Progenitor cell of endocrine pancreas (in vitro differentiated cells): ENCODE measurements at regions not wholly inside any gene's neighbourhood (a gene's known extent, or its start where the extent isn't known, plus 50 kb on each side); places are given as distances from the start of the nearest gene placed in this dataset.

Experiments
- DNase-seq: peaks from one replicate; pipeline ENCODE4 v3.0.0; 2021; ENCODE audit warnings: low spot score; ENCODE audit not compliant: unreplicated experiment
- H3K27ac Mint-ChIP-seq: 2 replicates; pipeline ENCODE4 v1.8.0; 2021; ENCODE audit warnings: mild to moderate bottlenecking, moderate library complexity, mixed read lengths
- H3K27me3 Mint-ChIP-seq: 2 replicates; pipeline ENCODE4 v1.8.0; 2021; ENCODE audit warnings: mixed read lengths
- H3K36me3 Mint-ChIP-seq: 2 replicates; pipeline ENCODE4 v1.8.0; 2022; ENCODE audit warnings: mixed read lengths; ENCODE audit not compliant: insufficient read depth
- H3K4me1 Mint-ChIP-seq: 2 replicates; pipeline ENCODE4 v1.8.0; 2021; ENCODE audit warnings: low read depth, mixed read lengths
- H3K4me3 Mint-ChIP-seq: 2 replicates; pipeline ENCODE4 v1.8.0; 2021; ENCODE audit warnings: low read depth, mild to moderate bottlenecking, moderate library complexity, mixed read lengths
- H3K9me3 Mint-ChIP-seq: 2 replicates; pipeline ENCODE4 v1.8.0; 2021; ENCODE audit warnings: low read depth, mixed read lengths
- TF ChIP-seq, protein P1 (sequence below): fragments of 200-600 bp; sonication (generic); IDR thresholded peaks from one replicate; pipeline ENCODE4 v1.5.0; 2021; ENCODE audit warnings: antibody characterized with exemption, mild to moderate bottlenecking; ENCODE audit not compliant: unreplicated experiment

DNA sequence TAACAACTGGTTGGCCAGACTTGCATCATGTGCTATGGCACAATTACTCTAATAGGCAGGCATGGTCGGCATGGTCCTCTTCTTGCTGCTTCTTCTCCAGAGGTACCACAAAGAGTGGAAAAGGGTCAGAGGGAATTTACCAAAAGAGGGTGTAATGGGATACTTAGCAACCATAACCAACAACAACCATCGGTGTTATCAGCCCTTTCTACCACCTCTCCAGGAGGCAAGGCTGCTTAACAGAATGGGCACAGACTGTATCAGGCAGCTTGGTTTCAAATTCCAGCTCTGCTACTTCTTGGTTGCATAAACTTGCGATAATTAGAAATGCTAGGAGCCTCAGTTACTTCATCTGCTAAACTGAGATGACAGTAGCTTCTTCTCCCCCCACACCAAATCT is 284.6 kb upstream of the CRBN start:
- Mint-ChIP-seq H3K27me3 (no peaks in the 10 kb centered on the region), H3K4me1 (no peaks in the 10 kb centered on the region), H3K27ac (no peak overlapping the region), H3K9me3 (no peaks in the 10 kb centered on the region), H3K36me3 (no peaks in the 10 kb centered on the region), H3K4me3 (no peak overlapping the region)
- TF ChIP-seq, protein P1, sequence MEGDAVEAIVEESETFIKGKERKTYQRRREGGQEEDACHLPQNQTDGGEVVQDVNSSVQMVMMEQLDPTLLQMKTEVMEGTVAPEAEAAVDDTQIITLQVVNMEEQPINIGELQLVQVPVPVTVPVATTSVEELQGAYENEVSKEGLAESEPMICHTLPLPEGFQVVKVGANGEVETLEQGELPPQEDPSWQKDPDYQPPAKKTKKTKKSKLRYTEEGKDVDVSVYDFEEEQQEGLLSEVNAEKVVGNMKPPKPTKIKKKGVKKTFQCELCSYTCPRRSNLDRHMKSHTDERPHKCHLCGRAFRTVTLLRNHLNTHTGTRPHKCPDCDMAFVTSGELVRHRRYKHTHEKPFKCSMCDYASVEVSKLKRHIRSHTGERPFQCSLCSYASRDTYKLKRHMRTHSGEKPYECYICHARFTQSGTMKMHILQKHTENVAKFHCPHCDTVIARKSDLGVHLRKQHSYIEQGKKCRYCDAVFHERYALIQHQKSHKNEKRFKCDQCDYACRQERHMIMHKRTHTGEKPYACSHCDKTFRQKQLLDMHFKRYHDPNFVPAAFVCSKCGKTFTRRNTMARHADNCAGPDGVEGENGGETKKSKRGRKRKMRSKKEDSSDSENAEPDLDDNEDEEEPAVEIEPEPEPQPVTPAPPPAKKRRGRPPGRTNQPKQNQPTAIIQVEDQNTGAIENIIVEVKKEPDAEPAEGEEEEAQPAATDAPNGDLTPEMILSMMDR = no peak
- DNase-seq = no peak

DNA sequence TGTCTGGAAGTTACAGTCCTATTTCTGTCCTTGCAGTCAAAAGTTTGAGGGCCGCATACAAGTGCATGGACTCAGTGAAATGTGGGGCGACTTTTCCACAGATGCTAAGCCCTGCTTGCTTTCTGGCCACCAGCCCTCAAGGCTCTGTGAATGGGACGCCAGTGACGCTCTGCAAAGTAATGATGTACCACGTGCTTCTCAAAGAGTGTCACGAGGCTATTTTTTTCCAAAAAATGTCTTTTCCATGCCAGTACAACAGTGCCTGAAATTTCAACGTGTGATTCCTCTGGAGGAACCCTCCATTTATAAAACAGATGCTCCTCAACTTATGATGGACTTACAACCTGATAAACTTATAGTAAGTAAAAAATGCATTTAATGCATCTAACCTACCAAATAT is 281.8 kb upstream of the CRBN start:
- Mint-ChIP-seq H3K4me3 (no peak overlapping the region), H3K4me1 (no peaks in the 10 kb centered on the region), H3K27ac (no peak overlapping the region), H3K9me3 (no peaks in the 10 kb centered on the region), H3K36me3 (no peaks in the 10 kb centered on the region), H3K27me3 (no peaks in the 10 kb centered on the region)
- no peak for DNase-seq
- TF ChIP-seq, protein P1 = no peak

DNA sequence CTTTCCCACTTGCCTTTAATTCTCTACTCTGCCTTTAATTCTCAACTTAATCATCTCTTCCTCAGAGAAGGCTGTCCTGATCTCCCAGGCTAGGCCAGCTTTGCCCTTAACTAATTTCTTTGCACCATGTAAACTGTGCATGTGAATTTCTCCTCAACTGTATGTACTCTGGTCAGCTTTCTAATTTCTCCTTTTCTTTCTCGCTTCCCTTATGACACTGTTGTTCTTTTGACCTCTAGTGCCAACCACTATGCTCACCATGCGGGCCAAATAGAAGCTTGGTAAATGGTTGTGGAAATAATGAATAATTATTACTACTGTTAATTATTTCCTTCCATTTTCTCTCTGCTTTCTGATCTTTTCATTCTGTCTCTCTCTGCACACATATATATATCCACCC is 269.0 kb upstream of the CRBN start:
- H3K27ac Mint-ChIP-seq = no peak overlapping the region
- peaks cover 2% of the 10 kb centered on the region for H3K4me1 Mint-ChIP-seq
- no peaks in the 10 kb centered on the region for H3K36me3 Mint-ChIP-seq
- DNase-seq = no peak
- TF ChIP-seq, protein P1 = no peak
- H3K27me3 Mint-ChIP-seq = no peaks in the 10 kb centered on the region
- no peak overlapping the region for H3K4me3 Mint-ChIP-seq
- H3K9me3 Mint-ChIP-seq = no peaks in the 10 kb centered on the region

DNA sequence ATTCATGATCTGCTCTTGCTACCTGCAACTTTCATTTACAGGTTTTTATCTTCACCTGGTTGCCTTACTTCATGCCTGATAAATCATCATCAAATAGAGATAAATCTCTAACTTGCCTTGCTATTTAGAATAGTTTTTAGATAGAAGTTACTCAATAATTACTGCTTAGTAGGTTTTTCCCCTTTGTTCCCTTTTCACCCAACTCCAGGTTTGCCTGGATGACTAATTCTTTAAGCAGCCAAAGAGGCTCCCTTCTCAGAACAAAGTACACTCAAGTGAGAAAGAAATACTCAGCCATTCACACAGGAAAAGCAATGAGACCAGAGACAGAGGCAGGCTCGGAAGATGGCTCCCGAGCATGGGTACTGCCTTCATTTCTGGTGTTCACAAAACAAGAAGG is 268.1 kb upstream of the CRBN start:
- Mint-ChIP-seq H3K27ac (no peak overlapping the region), H3K4me1 (peaks cover 2% of the 10 kb centered on the region), H3K27me3 (no peaks in the 10 kb centered on the region), H3K4me3 (no peak overlapping the region), H3K36me3 (no peaks in the 10 kb centered on the region), H3K9me3 (no peaks in the 10 kb centered on the region)
- TF ChIP-seq, protein P1 = no peak
- DNase-seq = no peak

DNA sequence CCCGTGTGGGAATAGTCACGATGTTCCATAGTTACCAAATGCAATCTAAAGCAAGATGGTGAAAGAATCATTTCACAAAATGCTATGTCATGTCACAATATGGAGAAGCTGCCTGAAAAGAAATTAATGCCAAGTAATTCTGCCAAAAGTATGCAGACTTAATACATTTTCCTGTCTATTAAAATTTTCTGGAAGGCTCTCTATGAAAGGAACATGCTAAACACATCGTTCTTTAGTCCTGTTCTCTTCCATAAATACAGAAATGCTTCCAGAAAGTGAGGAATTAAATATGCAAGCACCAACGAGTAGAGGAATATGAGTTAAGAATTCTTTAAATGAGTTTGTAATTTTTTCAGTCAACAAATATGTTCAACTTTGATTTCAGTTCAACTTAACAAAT is 266.8 kb upstream of the CRBN start:
- no peaks in the 10 kb centered on the region for H3K9me3 Mint-ChIP-seq
- H3K27ac Mint-ChIP-seq = no peak overlapping the region

More for the DNA sequence above, 266.8 kb upstream of the CRBN start:
- TF ChIP-seq, protein P1 = no peak
- no peak for DNase-seq
- H3K4me3 Mint-ChIP-seq = no peak overlapping the region
- no peaks in the 10 kb centered on the region for H3K36me3 Mint-ChIP-seq
- H3K27me3 Mint-ChIP-seq = no peaks in the 10 kb centered on the region
- H3K4me1 Mint-ChIP-seq = peaks cover 2% of the 10 kb centered on the region
